ENCODE measurements at regions not wholly inside any gene's neighbourhood (a gene's known extent, or its start where the extent isn't known, plus 50 kb on each side); places are given as distances from the start of the nearest gene placed in this dataset.
A peak's percentile ranks its signal among the peaks of the same experiment; 100 is the strongest.

GRCh38 chr6:82030301-82030700, 217.2 kb downstream of the IBTK start:
- Histone ChIP-seq H3K36me3 (no peaks in the 10 kb centered on the region), H3K9me3 (no peaks in the 10 kb centered on the region), H3K27ac (no peak overlapping the region), H3K27me3 (no peaks in the 10 kb centered on the region), H3K4me1 (peaks cover 0 to 14% (median 4%) of the 10 kb centered on the region in 3 donors), H3K4me3 (no peak overlapping the region)
- intact Hi-C loops (cut with DNase I) = no loop called here
- 34 to 58% methylated on average over 2 of the region's 2 CpGs for WGBS, 2 donors
- TF ChIP-seq POLR2A (IDR thresholded peaks at IDR 0.05) (no peak), CTCF (IDR thresholded peaks at IDR 0.05) (no peak)
- DNase-seq = no peak

- H3K27me3 ChIP-seq = no peaks in the 10 kb centered on the region
- intact Hi-C loops (cut with DNase I) = no loop called here
- DNase-seq = no peak
- no peak overlapping the region for H3K4me3 ChIP-seq
- H3K9me3 ChIP-seq = no peaks in the 10 kb centered on the region
- whole genome bisulfite sequencing, 2 donors = 76 to 89% methylated on average over 1 of the region's 1 CpG
- H3K4me1 ChIP-seq = peaks cover 7 to 26% (median 10%) of the 10 kb centered on the region in 3 donors
- H3K27ac ChIP-seq = no peak overlapping the region
- TF ChIP-seq POLR2A (IDR thresholded peaks at IDR 0.05) (no peak), CTCF (IDR thresholded peaks at IDR 0.05) (no peak)
- no peaks in the 10 kb centered on the region for H3K36me3 ChIP-seq
Observed at GRCh38 chr6:82025271-82025670, 222.3 kb downstream of the IBTK start.

GRCh38 chr6:82022614-82023129, 224.9 kb downstream of the IBTK start:
- Histone ChIP-seq H3K27ac (peak overlapping the region; percentile 66 to 73 (median 68)), H3K9me3 (no peaks in the 10 kb centered on the region), H3K36me3 (no peaks in the 10 kb centered on the region), H3K4me3 (no peak overlapping the region), H3K27me3 (no peaks in the 10 kb centered on the region), H3K4me1 (peaks cover 7 to 26% (median 14%) of the 10 kb centered on the region in 3 donors)
- WGBS, 2 donors = 41 to 56% methylated on average over 1 to 2 of the region's 2 CpGs
- DNase-seq = no peak
- intact Hi-C loops (cut with DNase I) = no loop called here
- no peak for TF ChIP-seq POLR2A (IDR thresholded peaks at IDR 0.05)
- TF ChIP-seq CTCF (IDR thresholded peaks at IDR 0.05) = no peak

GRCh38 chr6:82017773-82018172, 229.8 kb downstream of the IBTK start:
- 71 to 89% methylated on average over 3 of the region's 3 CpGs for WGBS, 2 donors
- Histone ChIP-seq H3K4me3 (no peak overlapping the region), H3K27me3 (no peaks in the 10 kb centered on the region), H3K9me3 (no peaks in the 10 kb centered on the region), H3K36me3 (no peaks in the 10 kb centered on the region), H3K4me1 (peaks cover 11 to 66% (median 34%) of the 10 kb centered on the region in 3 donors), H3K27ac (peak overlapping the region in 2 of 4 donors; percentile 12 to 64)
- TF ChIP-seq POLR2A (IDR thresholded peaks at IDR 0.05) = no peak
- TF ChIP-seq CTCF (IDR thresholded peaks at IDR 0.05) = no peak
- intact Hi-C loops (cut with DNase I) = no loop called here
- no peak for DNase-seq

- TF ChIP-seq POLR2A (IDR thresholded peaks at IDR 0.05) (no peak), CTCF (IDR thresholded peaks at IDR 0.05) (no peak)
- Histone ChIP-seq H3K9me3 (no peaks in the 10 kb centered on the region), H3K4me3 (no peak overlapping the region), H3K36me3 (no peaks in the 10 kb centered on the region), H3K27me3 (no peaks in the 10 kb centered on the region), H3K4me1 (peaks cover 6 to 61% (median 34%) of the 10 kb centered on the region in 3 donors), H3K27ac (peak overlapping the region; percentile 19 to 77 (median 44))
- DNase-seq = no peak
- intact Hi-C loops (cut with DNase I) = no loop called here
Observed at GRCh38 chr6:82017288-82017687, 230.3 kb downstream of the IBTK start.

All from esophagus squamous epithelium (tissue), 5 donors.